ENCODE measurements at regions not wholly inside any gene's neighbourhood (a gene's known extent, or its start where the extent isn't known, plus 50 kb on each side); places are given as distances from the start of the nearest gene placed in this dataset.

DNA sequence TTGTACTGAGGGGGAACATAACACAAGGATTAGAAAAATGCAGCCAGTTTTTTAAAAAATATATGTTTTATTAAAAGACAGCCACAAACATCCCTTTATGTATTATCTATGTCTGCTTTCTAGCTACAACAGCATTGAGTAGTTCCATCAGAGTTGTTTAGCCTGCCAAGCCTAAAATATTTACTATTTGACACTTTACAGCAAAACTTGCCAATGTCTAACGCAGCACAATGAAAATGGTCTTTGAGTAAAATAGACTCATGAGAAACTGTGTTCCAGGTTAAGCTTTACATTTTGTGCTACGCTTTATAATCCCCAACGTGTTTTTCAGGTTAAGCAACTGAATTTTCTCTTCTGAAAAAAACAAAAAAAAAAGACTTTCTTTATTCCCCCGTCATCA, 2211.5 kb upstream of the RAG2 start:
- intact Hi-C loops (cut with micrococcal nuclease; ENCODE audit: unreplicated experiment), result no loop called here
- CTCF ChIA-PET, result no interaction called here
- TF ChIP-seq POLR2AphosphoS5 (IDR thresholded peaks at IDR 0.05; ENCODE audit: low read depth, low read length) (no peak), TCF7L2 (IDR thresholded peaks at IDR 0.05; ENCODE audit: low read depth, low read length) (no peak), CTCF (IDR thresholded peaks at IDR 0.05) (no peak), REST (IDR thresholded peaks at IDR 0.05; ENCODE audit: insufficient read depth in 1 of 2, low read depth in 2 of 2, low read length in 1 of 2) (no peak), SIN3A (IDR thresholded peaks at IDR 0.05; ENCODE audit: borderline replicate concordance, insufficient read depth, low read depth, low read length) (no peak)
- POLR2A ChIA-PET, result no interaction called here
- H3K27me3 ChIP-seq (ENCODE audit: control insufficient read depth, insufficient read depth, low read length), result no peaks in the 10 kb centered on the region
- no peaks in the 10 kb centered on the region for H3K9me3 ChIP-seq (ENCODE audit: control insufficient read depth, insufficient read depth, low read depth, low read length)
- DNase-seq (ENCODE audit: low read depth, low spot score) (no peak), ATAC-seq (no peak)
- no peak overlapping the region for H3K4me3 ChIP-seq (ENCODE audit: low read depth in 2 of 2, low read length in 2 of 2)
- no TSS peak for BruUV-seq (replicated peaks)
- H3K36me3 ChIP-seq (ENCODE audit: control insufficient read depth, insufficient read depth, low read length), result no peaks in the 10 kb centered on the region
- in situ Hi-C loops (cut with HindIII; ENCODE audit: low pct_unique_long_range_greater_than_20kb, low sequenced_read_pairs), result no loop called here
- H3K27ac ChIP-seq (ENCODE audit: low read length), result no peak overlapping the region
- H3K4me1 ChIP-seq (ENCODE audit: control insufficient read depth, insufficient read depth, low read length), result no peaks in the 10 kb centered on the region

GRCh38 chr11:38796281-38796680, 2198.2 kb upstream of the RAG2 start:
- ChIA-PET CTCF (no interaction called here), POLR2A (no interaction called here)
- BruUV-seq (replicated peaks), result no TSS peak
- no peak for TF ChIP-seq CTCF (IDR thresholded peaks at IDR 0.05)
- no peak for TF ChIP-seq SIN3A (IDR thresholded peaks at IDR 0.05; ENCODE audit: borderline replicate concordance, insufficient read depth, low read depth, low read length)
- ATAC-seq (no peak), DNase-seq (ENCODE audit: low read depth, low spot score) (no peak)
- Histone ChIP-seq H3K27me3 (ENCODE audit: control insufficient read depth, insufficient read depth, low read length) (no peaks in the 10 kb centered on the region), H3K27ac (ENCODE audit: low read length) (no peak overlapping the region), H3K9me3 (ENCODE audit: control insufficient read depth, insufficient read depth, low read depth, low read length) (no peaks in the 10 kb centered on the region), H3K4me3 (ENCODE audit: low read depth in 2 of 2, low read length in 2 of 2) (no peak overlapping the region), H3K4me1 (ENCODE audit: control insufficient read depth, insufficient read depth, low read length) (no peaks in the 10 kb centered on the region), H3K36me3 (ENCODE audit: control insufficient read depth, insufficient read depth, low read length) (no peaks in the 10 kb centered on the region)
- intact Hi-C loops (cut with micrococcal nuclease; ENCODE audit: unreplicated experiment) (loop anchor here (10.0 kb wide), 1 partner anchor 1351 kb away; no protein-coding TSS in a partner anchor), in situ Hi-C loops (cut with HindIII; ENCODE audit: low pct_unique_long_range_greater_than_20kb, low sequenced_read_pairs) (no loop called here)

DNA sequence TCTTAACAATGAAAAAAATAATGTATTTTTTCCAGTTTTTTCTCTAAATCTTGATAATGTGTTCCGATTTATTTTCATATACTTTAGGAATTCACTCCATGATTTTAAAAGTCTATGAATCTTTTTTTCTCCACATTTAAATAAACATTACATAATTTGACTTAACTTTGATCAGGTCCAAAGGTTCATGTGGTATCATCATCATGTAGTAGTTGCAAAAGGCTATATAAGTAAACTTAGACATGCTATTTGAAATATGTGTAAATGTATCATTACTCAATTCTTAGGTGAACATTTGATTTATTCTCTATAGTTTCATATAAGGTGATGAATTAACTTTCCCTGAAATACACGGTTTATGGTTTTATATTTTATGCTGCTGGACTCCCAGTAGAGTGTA, 2197.0 kb upstream of the RAG2 start:
- intact Hi-C loops (cut with micrococcal nuclease; ENCODE audit: unreplicated experiment) (loop anchor here (10.0 kb wide), 1 partner anchor 1350 kb away; no protein-coding TSS in a partner anchor), in situ Hi-C loops (cut with HindIII; ENCODE audit: low pct_unique_long_range_greater_than_20kb, low sequenced_read_pairs) (no loop called here)
- ATAC-seq (no peak), DNase-seq (ENCODE audit: low read depth, low spot score) (no peak)
- Histone ChIP-seq H3K27ac (ENCODE audit: low read length) (no peak overlapping the region), H3K4me1 (ENCODE audit: control insufficient read depth, insufficient read depth, low read length) (no peaks in the 10 kb centered on the region), H3K27me3 (ENCODE audit: control insufficient read depth, insufficient read depth, low read length) (no peaks in the 10 kb centered on the region), H3K9me3 (ENCODE audit: control insufficient read depth, insufficient read depth, low read depth, low read length) (no peaks in the 10 kb centered on the region), H3K36me3 (ENCODE audit: control insufficient read depth, insufficient read depth, low read length) (no peaks in the 10 kb centered on the region), H3K4me3 (ENCODE audit: low read depth in 2 of 2, low read length in 2 of 2) (no peak overlapping the region)
- POLR2A ChIA-PET, result no interaction called here
- TF ChIP-seq REST (IDR thresholded peaks at IDR 0.05; ENCODE audit: insufficient read depth in 1 of 2, low read depth in 2 of 2, low read length in 1 of 2) (no peak), POLR2AphosphoS5 (IDR thresholded peaks at IDR 0.05; ENCODE audit: low read depth, low read length) (no peak), CTCF (IDR thresholded peaks at IDR 0.05) (no peak), TCF7L2 (IDR thresholded peaks at IDR 0.05; ENCODE audit: low read depth, low read length) (no peak), SIN3A (IDR thresholded peaks at IDR 0.05; ENCODE audit: borderline replicate concordance, insufficient read depth, low read depth, low read length) (no peak)
- no TSS peak for BruUV-seq (replicated peaks)
- CTCF ChIA-PET, result no interaction called here

Measured in Panc1 (cell line).